Activated B cell treated with CpG ODN at 0.5 μM for 24 hours (primary cell): ENCODE measurements at regions not wholly inside any gene's neighbourhood (a gene's known extent, or its start where the extent isn't known, plus 50 kb on each side); places are given as distances from the start of the nearest gene placed in this dataset.

Source experiments
- ATAC-seq: fragments of 200-7000 bp; cut with Tn5 transposase; one replicate; pipeline ENCODE4 v1.10.0; 2021; ENCODE audit warnings: low read depth, mild to moderate bottlenecking, moderate library complexity
- CTCF ChIA-PET: fragments of 350-600 bp; sonication (Branson Sonifier 250); formaldehyde crosslinking; loops from one replicate; lab custom pipeline; 2021; ENCODE audit warnings: antibody characterized with exemption; lab: Charles Lee
- POLR2A ChIA-PET: fragments of 350-600 bp; sonication (Branson Sonifier 250); formaldehyde crosslinking; loops from one replicate; lab custom pipeline; 2021; ENCODE audit warnings: antibody characterized with exemption; lab: Charles Lee
- DNase-seq: peaks from one replicate; pipeline ENCODE4 v3.0.0; 2022
- H3K27ac Mint-ChIP-seq: one replicate; pipeline ENCODE4 v1.8.0; 2020; ENCODE audit warnings: mixed read lengths
- H3K27me3 Mint-ChIP-seq: one replicate; pipeline ENCODE4 v1.8.0; 2021; ENCODE audit warnings: mixed read lengths
- H3K36me3 Mint-ChIP-seq: one replicate; pipeline ENCODE4 v1.8.0; 2021; ENCODE audit warnings: low read depth, mixed read lengths
- H3K4me1 Mint-ChIP-seq: one replicate; pipeline ENCODE4 v1.8.0; 2021; ENCODE audit warnings: mixed read lengths
- H3K4me3 Mint-ChIP-seq: one replicate; pipeline ENCODE4 v1.8.0; 2020; ENCODE audit warnings: mild to moderate bottlenecking, mixed read lengths
- H3K9me3 Mint-ChIP-seq: one replicate; pipeline ENCODE4 v1.8.0; 2020; ENCODE audit warnings: mixed read lengths
- CTCF ChIP-seq: fragments of 200-600 bp; IDR thresholded peaks from one replicate; pipeline ENCODE4 v1.8.0; 2022; ENCODE audit warnings: antibody characterized with exemption, mild to moderate bottlenecking
- intact Hi-C: fragments of 100-400 bp; cut with micrococcal nuclease; formaldehyde crosslinking; loops from one replicate; pipeline ENCODE4 v1.15.1; 2024

- Mint-ChIP-seq H3K9me3 (peaks cover 2% of the 10 kb centered on the region), H3K4me3 (no peak overlapping the region), H3K4me1 (peaks cover 9% of the 10 kb centered on the region), H3K36me3 (no peaks in the 10 kb centered on the region), H3K27ac (no peak overlapping the region), H3K27me3 (no peaks in the 10 kb centered on the region)
- ATAC-seq (no peak), DNase-seq (no peak)
- TF ChIP-seq CTCF, result no peak
- intact Hi-C loops, result no loop called here
- ChIA-PET CTCF (no interaction called here), POLR2A (no interaction called here)
These were observed 386.1 kb downstream of the SOCS6 start for GRCh38 chr18:70674896-70675295.

GRCh38 chr18:70673831-70674230 is 385.0 kb downstream of the SOCS6 start:
- ATAC-seq, result no peak
- H3K36me3 Mint-ChIP-seq, result no peaks in the 10 kb centered on the region
- CTCF ChIA-PET, result no interaction called here
- no peak for TF ChIP-seq CTCF
- H3K27ac Mint-ChIP-seq, result no peak overlapping the region
- H3K4me3 Mint-ChIP-seq, result no peak overlapping the region
- no peak for DNase-seq
- H3K9me3 Mint-ChIP-seq, result peaks cover 2% of the 10 kb centered on the region
- POLR2A ChIA-PET, result no interaction called here
- intact Hi-C loops, result no loop called here
- H3K27me3 Mint-ChIP-seq, result no peaks in the 10 kb centered on the region
- H3K4me1 Mint-ChIP-seq, result peaks cover 9% of the 10 kb centered on the region

- DNase-seq, result no peak
- H3K9me3 Mint-ChIP-seq, result peaks cover 5% of the 10 kb centered on the region
- no peak overlapping the region for H3K4me3 Mint-ChIP-seq
- TF ChIP-seq CTCF, result no peak
- intact Hi-C loops, result no loop called here
- ChIA-PET POLR2A (no interaction called here), CTCF (no interaction called here)
- H3K36me3 Mint-ChIP-seq, result no peaks in the 10 kb centered on the region
- no peaks in the 10 kb centered on the region for H3K27me3 Mint-ChIP-seq
- no peak for ATAC-seq
- H3K4me1 Mint-ChIP-seq, result peaks cover 9% of the 10 kb centered on the region
- no peak overlapping the region for H3K27ac Mint-ChIP-seq
These were observed 383.7 kb downstream of the SOCS6 start for GRCh38 chr18:70672581-70672980.

GRCh38 chr18:70671889-70672565 is 383.2 kb downstream of the SOCS6 start:
- H3K27ac Mint-ChIP-seq, result no peak overlapping the region
- H3K27me3 Mint-ChIP-seq, result no peaks in the 10 kb centered on the region
- POLR2A ChIA-PET, result no interaction called here
- CTCF ChIA-PET, result no interaction called here
- peaks cover 5% of the 10 kb centered on the region for H3K9me3 Mint-ChIP-seq
- intact Hi-C loops, result no loop called here
- H3K4me3 Mint-ChIP-seq, result no peak overlapping the region
- H3K4me1 Mint-ChIP-seq, result peaks cover 9% of the 10 kb centered on the region
- TF ChIP-seq CTCF, result no peak
- no peaks in the 10 kb centered on the region for H3K36me3 Mint-ChIP-seq
- ATAC-seq, result no peak
- no peak for DNase-seq

GRCh38 chr18:70666936-70667335 is 378.1 kb downstream of the SOCS6 start:
- Mint-ChIP-seq H3K36me3 (no peaks in the 10 kb centered on the region), H3K4me1 (peaks cover 2% of the 10 kb centered on the region), H3K9me3 (peaks cover 7% of the 10 kb centered on the region), H3K27me3 (no peaks in the 10 kb centered on the region), H3K4me3 (no peak overlapping the region), H3K27ac (no peak overlapping the region)
- intact Hi-C loops, result no loop called here
- ChIA-PET POLR2A (no interaction called here), CTCF (no interaction called here)
- no peak for DNase-seq
- ATAC-seq, result no peak
- TF ChIP-seq CTCF, result no peak
